GM18858 (cell line): ENCODE measurements at regions not wholly inside any gene's neighbourhood (a gene's known extent, or its start where the extent isn't known, plus 50 kb on each side); places are given as distances from the start of the nearest gene placed in this dataset.
A peak's percentile ranks its signal among the peaks of the same experiment; 100 is the strongest.

Experiments
- ATAC-seq: cut with Tn5 transposase; IDR thresholded peaks from one replicate; pipeline ENCODE4 v1.9.1; 2021; ENCODE audit not compliant: unreplicated experiment

GRCh38 chr2:57550912-57551311 lies 495.7 kb upstream of the VRK2 start:
- ATAC-seq = no peak

- ATAC-seq = no peak
Observed at GRCh38 chr2:57552885-57553284, 493.7 kb upstream of the VRK2 start.

- ATAC-seq = no peak
Observed at GRCh38 chr2:57554348-57554747, 492.3 kb upstream of the VRK2 start.

DNA sequence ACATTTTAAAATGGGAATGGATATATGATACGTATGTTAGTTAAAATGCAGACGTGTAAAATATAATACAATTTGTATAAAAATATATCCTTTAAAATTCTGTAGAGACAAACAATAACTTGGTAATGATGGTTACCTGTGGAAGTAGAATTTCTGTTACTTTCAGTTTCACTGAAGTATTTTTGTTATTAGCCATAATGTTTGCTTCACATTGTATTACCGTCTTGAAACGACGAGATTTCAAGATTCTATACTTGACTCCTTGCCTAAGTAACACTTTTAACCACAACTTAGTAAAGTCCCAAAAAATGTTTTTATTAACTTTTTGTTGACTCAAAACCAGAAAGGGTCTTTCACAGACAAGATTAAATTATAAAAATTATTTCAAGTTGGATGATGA lies 488.3 kb upstream of the VRK2 start:
- peak; percentile 69 for ATAC-seq

DNA sequence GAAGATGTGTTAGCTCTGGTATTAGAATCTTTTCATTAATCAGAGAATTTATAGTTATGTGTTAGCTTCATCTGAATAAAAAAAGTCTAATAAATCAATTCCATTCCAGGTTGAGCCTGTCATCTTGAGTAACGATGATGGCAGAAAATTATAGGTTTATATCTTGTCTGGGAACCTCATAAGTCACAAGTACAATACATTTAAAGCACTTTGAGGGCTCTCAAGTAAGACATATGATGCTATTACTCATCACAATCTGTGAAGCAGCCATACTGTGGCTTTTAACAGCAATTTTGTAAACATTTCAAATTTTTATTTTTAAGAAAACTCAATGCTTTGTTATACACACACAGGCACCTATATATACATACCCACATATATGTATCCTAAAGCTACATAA lies 484.1 kb upstream of the VRK2 start:
- ATAC-seq = no peak

DNA sequence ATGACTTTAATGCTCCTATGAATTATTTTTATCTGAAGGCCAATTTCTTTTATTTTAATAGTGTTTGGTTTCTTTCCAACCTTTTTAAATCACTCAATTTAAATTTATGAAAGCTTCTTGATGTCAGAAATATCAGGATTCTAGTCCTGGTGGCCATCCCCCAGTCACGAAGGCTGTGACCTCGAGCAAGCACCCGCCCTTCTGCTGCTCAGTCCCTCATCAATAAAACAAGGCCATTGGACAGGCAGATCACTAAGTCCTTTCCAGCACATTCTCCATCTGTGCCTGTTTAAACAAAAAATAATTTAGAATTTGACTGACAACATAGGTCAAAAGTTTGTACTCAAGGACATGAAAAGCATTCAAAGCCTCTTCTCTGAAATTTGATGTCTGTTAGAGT lies 483.6 kb upstream of the VRK2 start:
- ATAC-seq = no peak

DNA sequence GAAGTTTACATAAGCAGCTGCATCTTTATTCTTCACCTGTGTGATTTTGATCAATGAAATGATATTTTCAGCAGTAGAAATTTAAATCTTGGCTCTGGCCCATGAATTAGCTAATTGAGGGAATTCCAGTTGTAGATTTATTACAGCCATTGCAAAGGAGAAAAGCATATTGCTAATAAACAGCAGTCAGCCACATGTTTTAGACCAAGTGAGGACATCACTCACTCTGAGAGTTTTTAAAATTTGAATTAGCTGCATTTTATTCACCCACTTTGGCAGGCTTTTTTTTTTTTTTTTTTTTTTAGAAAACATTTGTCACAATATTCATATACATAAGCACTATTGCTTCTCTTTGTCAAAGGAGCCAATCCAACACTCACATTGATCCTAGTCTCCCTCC lies 479.4 kb upstream of the VRK2 start:
- no peak for ATAC-seq

DNA sequence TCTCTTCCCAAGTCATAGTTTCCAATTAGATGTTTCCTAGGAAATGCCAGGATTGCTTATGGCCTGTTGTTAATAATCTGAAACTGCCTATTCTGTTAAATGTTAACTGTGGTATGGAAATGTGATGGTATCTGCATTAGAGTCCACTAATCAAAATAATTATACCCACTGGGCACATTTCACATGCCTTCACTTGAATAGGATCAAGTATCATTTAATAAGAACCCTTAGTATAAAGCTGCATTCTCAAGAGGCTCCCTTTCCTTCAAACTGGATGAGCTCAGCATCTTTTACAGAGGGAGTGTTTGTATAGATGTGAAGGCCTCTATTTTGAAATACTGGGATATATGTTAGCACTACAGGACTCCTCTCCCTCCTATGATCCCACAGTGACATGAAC lies 477.2 kb upstream of the VRK2 start:
- no peak for ATAC-seq

- peak; percentile 46 for ATAC-seq
Observed at GRCh38 chr2:57570961-57571360, 475.6 kb upstream of the VRK2 start.

GRCh38 chr2:57575700-57576268 lies 470.8 kb upstream of the VRK2 start:
- no peak for ATAC-seq

DNA sequence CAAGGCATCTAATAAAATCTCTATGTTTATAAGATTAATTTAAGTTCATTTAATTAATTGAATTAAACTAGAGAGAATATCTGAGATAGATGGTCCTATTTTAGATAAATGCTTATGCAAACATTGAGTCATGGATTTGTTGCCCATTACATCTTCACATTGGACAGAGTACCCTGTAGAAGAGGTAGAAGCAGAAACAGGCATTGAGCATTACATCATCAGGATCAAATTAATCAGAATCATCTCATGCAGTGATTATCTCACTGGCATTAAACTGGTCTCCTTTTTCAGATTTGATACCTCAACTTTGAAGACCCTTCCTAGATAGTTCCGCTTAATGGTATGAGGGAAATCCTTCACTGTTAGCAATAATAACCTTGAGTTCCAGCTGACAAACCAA lies 469.6 kb upstream of the VRK2 start:
- ATAC-seq = no peak

DNA sequence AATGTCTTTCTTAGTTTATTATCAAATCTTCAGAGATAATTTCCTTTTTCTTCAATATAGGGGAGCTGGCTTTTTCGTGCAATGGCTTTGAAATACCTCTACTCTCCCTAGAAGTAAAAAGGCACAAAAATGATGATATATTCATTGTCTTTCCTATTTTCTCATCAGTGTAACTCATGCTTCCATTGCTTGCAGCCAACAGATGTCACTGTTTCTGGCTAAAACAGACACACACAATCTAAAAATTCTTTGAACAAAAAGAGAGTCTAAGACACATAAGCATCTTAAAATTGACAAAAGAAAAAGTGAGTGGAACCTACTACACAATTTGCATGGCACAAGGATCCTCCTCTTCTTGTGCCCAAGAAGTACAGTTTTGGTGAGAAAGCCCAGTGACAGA lies 448.7 kb upstream of the VRK2 start:
- ATAC-seq = no peak

DNA sequence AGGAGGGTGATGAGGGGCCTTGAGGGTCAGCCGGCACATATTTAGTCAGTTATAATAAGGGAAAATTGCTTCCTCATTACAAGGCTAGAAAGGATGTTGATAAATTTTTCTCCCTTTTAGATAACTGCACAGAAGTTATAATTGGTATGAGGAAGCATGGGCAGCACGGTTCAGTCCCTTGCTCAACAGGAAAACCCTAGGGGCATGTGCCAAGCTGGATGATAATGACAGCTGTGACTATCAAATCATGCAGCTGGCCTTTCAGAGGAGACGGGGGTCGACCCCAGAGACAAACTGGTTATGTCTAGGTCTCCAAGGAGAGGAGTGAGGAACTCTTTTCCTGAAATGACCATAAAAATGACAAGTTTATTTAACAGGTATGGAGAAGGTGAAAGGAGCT lies 448.1 kb upstream of the VRK2 start:
- ATAC-seq = no peak

DNA sequence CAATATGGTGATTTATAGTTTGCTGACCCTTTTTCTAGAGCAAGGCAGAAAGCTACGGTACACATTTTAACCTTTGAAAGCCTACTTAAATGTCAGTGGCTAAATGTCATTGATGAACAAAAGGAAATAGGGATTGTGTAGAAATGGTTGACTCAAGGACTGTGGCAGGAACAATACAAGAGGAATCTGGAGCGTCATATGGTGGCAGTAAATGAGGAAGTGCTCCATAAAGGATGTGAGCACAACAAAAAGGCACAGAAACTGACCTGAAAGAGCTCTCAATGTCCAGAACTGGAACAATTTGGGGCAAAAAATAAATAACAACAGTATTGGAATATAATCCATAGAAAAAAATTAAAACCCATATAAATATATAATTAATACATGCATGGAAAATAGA lies 443.9 kb upstream of the VRK2 start:
- no peak for ATAC-seq

- no peak for ATAC-seq
Observed at GRCh38 chr2:57614988-57615387, 431.6 kb upstream of the VRK2 start.

- no peak for ATAC-seq
Observed at GRCh38 chr2:57615855-57616556, 430.6 kb upstream of the VRK2 start.

- ATAC-seq = no peak
Observed at GRCh38 chr2:57617318-57617717, 429.3 kb upstream of the VRK2 start.

DNA sequence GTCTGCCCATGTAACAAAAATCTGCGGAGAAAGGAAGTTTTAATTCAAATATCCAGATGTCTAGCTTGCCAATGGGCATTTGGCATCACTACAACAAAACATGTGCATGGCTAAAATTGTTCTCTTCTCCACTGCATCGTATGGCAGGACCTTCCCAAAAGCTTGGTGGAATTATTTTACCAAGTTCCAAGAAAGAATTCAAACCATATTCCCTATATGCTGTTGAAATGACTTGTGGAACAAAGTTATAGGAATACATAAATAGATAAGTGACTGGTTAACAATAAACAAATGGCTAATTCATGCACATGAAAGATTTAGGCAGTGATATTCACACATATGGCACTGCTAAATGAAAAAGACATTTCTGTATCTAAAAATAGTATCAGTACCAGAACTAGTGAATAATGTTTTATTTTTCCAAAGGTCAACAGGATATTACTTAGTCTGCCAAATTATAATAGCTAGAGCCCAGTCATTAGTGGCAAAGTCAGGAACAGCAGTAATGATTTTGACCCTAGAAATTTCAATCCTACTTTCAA lies 425.4 kb upstream of the VRK2 start:
- no peak for ATAC-seq

GRCh38 chr2:57622009-57622408 lies 424.6 kb upstream of the VRK2 start:
- ATAC-seq = no peak

DNA sequence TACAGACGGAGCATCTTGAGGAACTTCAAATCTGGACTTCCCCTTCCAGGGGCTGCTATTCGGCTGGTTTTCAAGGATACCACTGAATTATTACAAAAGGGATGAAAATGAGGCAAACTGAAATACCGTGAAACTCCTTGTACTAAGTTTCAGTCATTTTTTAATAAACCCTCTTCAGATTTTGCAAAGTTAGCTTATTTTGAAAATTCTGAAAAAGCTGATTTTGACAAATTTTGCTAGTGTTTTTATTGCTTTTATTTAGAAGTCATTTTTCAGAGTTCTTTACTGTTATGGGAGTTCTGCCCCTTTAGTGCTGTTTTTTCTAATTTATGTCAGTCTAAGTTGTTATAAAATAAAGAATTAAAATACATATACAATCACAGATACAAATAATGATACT lies 390.4 kb upstream of the VRK2 start:
- ATAC-seq = no peak

DNA sequence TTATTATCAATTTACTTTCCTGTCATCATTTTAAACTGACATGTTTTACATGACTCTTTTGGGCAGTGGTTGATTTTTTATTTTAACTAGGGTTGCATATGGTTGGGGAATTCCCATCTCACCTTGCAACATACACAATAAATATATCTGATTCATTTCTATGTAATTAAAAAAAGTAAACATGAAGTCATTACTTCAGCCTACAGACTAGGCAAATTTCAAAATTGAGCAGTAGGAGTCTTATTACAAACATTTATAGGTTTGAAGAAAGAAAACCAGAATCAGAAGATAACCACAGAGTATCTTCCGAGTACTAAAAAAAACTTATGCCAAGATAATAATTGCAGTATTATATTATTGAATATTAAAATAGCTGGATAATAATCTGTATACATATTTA lies 377.0 kb upstream of the VRK2 start:
- no peak for ATAC-seq

DNA sequence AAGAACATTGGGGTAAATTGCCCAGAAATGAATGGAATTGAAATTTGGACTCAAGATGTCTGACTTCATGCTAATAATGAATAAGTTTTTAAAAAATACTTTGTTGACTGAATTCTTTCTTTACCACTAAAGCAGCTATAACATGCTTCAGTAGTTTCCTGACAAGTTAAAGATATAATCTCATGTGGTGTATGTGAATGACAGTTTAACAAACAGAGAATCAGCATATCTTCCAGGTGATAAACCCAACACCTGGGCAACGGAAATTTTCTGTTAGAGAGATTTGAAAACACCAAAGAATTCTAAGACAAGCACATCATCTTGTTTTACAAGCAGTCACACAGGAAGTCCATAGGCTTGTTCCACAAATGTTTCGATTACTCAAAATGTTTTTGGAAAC lies 372.6 kb upstream of the VRK2 start:
- ATAC-seq = no peak

- ATAC-seq = no peak
Observed at GRCh38 chr2:57674743-57675142, 371.9 kb upstream of the VRK2 start.
